ENCODE measurements at regions not wholly inside any gene's neighbourhood (a gene's known extent, or its start where the extent isn't known, plus 50 kb on each side); places are given as distances from the start of the nearest gene placed in this dataset.

DNA sequence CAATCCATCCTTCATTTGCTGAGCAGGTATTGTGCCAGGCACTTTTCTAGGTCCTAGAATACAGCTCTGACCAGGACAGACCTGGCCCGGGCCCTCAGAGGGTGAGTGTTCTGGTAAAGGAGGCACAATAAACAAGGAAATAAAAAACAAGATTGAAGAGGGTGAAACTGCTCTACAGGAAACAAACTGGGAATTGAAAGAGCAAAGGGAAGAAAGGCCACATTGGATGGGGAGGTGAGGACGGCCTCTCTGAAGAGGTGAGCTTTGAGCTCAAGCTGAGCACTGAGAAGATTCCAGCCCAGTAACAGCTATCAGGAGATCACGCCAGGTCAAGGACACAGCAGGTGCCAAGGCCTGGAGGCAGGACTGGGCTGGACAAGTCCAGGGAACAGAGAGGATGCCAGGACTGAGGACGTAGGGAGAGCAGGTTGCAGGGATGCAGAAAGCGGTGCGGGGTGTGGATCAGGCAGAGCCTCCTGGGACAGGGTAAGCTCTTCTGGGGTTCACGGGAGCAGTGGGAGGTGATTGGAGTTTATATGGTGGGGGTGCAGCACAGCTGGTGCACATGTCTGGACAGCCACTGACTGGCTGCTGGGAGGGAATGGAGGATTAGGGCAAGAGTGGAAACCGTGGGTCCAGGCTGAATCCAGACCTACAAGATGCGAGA lies 433.3 kb downstream of the PREX1 start (continued):
- TF ChIP-seq ZNF788 (CRISPR knock-in tag; IDR thresholded peaks at IDR 0.05; ENCODE audit: borderline replicate concordance), result peak; percentile 59; the same call in 1 of the 2 replicates
- TF ChIP-seq KLF13 (CRISPR knock-in tag; IDR thresholded peaks at IDR 0.05), result no peak; the same call in 1 of the 2 replicates
- TF ChIP-seq NCOA1 (CRISPR knock-in tag; IDR thresholded peaks at IDR 0.05), result peak; percentile 92
- no peak for TF ChIP-seq ZNF30 (CRISPR knock-in tag; IDR thresholded peaks at IDR 0.05)
- TF ChIP-seq NFE2L1 (CRISPR knock-in tag; IDR thresholded peaks at IDR 0.05; ENCODE audit: borderline replicate concordance), result no peak
- TF ChIP-seq PAF1 (CRISPR knock-in tag; IDR thresholded peaks at IDR 0.05), result no peak
- TF ChIP-seq ATF1 (CRISPR knock-in tag; IDR thresholded peaks at IDR 0.05), result no peak
- no peak for TF ChIP-seq ZNF672 (CRISPR knock-in tag; IDR thresholded peaks at IDR 0.05)
- no peak for TF ChIP-seq CREB1 (IDR thresholded peaks at IDR 0.05)
- no peak for TF ChIP-seq CREB1 (CRISPR knock-in tag; IDR thresholded peaks at IDR 0.05)
- TF ChIP-seq MXI1 (IDR thresholded peaks at IDR 0.05; ENCODE audit: borderline replicate concordance, low read depth, low read length), result no peak
- no peak for TF ChIP-seq ZNF552 (CRISPR knock-in tag; IDR thresholded peaks at IDR 0.05; ENCODE audit: borderline replicate concordance)
- TF ChIP-seq KAT8 (CRISPR knock-in tag; IDR thresholded peaks at IDR 0.05), result no peak
- no peak for TF ChIP-seq CC2D1A (CRISPR knock-in tag; IDR thresholded peaks at IDR 0.05)
- TF ChIP-seq NRL (CRISPR knock-in tag; IDR thresholded peaks at IDR 0.05; ENCODE audit: borderline replicate concordance), result no peak
- TF ChIP-seq, protein P1, sequence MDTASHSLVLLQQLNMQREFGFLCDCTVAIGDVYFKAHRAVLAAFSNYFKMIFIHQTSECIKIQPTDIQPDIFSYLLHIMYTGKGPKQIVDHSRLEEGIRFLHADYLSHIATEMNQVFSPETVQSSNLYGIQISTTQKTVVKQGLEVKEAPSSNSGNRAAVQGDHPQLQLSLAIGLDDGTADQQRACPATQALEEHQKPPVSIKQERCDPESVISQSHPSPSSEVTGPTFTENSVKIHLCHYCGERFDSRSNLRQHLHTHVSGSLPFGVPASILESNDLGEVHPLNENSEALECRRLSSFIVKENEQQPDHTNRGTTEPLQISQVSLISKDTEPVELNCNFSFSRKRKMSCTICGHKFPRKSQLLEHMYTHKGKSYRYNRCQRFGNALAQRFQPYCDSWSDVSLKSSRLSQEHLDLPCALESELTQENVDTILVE (CRISPR knock-in tag; IDR thresholded peaks at IDR 0.05), result peak; percentile 56; the same call in 1 of the 2 replicates
- TF ChIP-seq, protein P2, sequence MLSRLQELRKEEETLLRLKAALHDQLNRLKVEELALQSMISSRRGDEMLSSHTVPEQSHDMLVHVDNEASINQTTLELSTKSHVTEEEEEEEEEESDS (CRISPR knock-in tag; IDR thresholded peaks at IDR 0.05; ENCODE audit: borderline replicate concordance), result no peak
- TF ChIP-seq HNRNPK (IDR thresholded peaks at IDR 0.05; ENCODE audit: low read depth, low read length, poor library complexity, severe bottlenecking), result no peak
- TF ChIP-seq ZNF543 (CRISPR knock-in tag; IDR thresholded peaks at IDR 0.05), result no peak
- TF ChIP-seq, protein P3, sequence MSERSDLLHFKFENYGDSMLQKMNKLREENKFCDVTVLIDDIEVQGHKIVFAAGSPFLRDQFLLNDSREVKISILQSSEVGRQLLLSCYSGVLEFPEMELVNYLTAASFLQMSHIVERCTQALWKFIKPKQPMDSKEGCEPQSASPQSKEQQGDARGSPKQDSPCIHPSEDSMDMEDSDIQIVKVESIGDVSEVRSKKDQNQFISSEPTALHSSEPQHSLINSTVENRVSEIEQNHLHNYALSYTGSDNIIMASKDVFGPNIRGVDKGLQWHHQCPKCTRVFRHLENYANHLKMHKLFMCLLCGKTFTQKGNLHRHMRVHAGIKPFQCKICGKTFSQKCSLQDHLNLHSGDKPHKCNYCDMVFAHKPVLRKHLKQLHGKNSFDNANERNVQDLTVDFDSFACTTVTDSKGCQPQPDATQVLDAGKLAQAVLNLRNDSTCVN (CRISPR knock-in tag; IDR thresholded peaks at IDR 0.05; ENCODE audit: borderline replicate concordance), result peak; percentile 47; the same call in 1 of the 2 replicates
- TF ChIP-seq ZNF296 (CRISPR knock-in tag; conservative IDR thresholded peaks at IDR 0.05), result peak; percentile 43; the same call in 1 of the 2 replicates
- no peak for TF ChIP-seq EED (CRISPR knock-in tag; IDR thresholded peaks at IDR 0.05)
- no peak; the same call in 1 of the 2 replicates for TF ChIP-seq ZMAT3 (CRISPR knock-in tag; conservative IDR thresholded peaks at IDR 0.05)
- TF ChIP-seq ZNF772 (CRISPR knock-in tag; IDR thresholded peaks at IDR 0.05), result peak; percentile 49; the same call in 1 of the 2 replicates
- TF ChIP-seq KDM5B (CRISPR knock-in tag; IDR thresholded peaks at IDR 0.05; ENCODE audit: borderline replicate concordance), result peak; percentile 38; the same call in 1 of the 2 replicates
- TF ChIP-seq RXRA (CRISPR knock-in tag; IDR thresholded peaks at IDR 0.05), result peak; percentile 98
- TF ChIP-seq, protein P4, sequence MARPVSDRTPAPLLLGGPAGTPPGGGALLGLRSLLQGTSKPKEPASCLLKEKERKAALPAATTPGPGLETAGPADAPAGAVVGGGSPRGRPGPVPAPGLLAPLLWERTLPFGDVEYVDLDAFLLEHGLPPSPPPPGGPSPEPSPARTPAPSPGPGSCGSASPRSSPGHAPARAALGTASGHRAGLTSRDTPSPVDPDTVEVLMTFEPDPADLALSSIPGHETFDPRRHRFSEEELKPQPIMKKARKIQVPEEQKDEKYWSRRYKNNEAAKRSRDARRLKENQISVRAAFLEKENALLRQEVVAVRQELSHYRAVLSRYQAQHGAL (CRISPR knock-in tag; IDR thresholded peaks at IDR 0.05; ENCODE audit: not compliant biosample characterization), result no peak
- no peak for TF ChIP-seq TEAD2 (CRISPR knock-in tag; IDR thresholded peaks at IDR 0.05)
- TF ChIP-seq ZNF24 (IDR thresholded peaks at IDR 0.05), result no peak
- TF ChIP-seq FLYWCH1 (CRISPR knock-in tag; IDR thresholded peaks at IDR 0.05), result no peak
